ENCODE measurements at regions not wholly inside any gene's neighbourhood (a gene's known extent, or its start where the extent isn't known, plus 50 kb on each side); places are given as distances from the start of the nearest gene placed in this dataset.
"Not testable (repeated sequence)": the region's sequence is repeated elsewhere in the genome, so short reads cannot be mapped to it uniquely, and the experiment has no call there.

- no peak overlapping the region for H3K4me3 ChIP-seq (ENCODE audit: low read depth, low read length)
- DNase-seq (ENCODE audit: low read depth): no peak
- no peak for TF ChIP-seq CTCF (conservative IDR thresholded peaks at IDR 0.05; ENCODE audit: low read depth, low read length)
Observed at GRCh38 chr2:2779727-2780126, 448.7 kb upstream of the MYT1L start.

GRCh38 chr2:2777876-2778275 is 446.8 kb upstream of the MYT1L start:
- DNase-seq (ENCODE audit: low read depth): no peak
- H3K4me3 ChIP-seq (ENCODE audit: low read depth, low read length): no peak overlapping the region
- no peak for TF ChIP-seq CTCF (conservative IDR thresholded peaks at IDR 0.05; ENCODE audit: low read depth, low read length)

- no peak for TF ChIP-seq CTCF (conservative IDR thresholded peaks at IDR 0.05; ENCODE audit: low read depth, low read length)
- no peak for DNase-seq (ENCODE audit: low read depth)
- H3K4me3 ChIP-seq (ENCODE audit: low read depth, low read length): no peak overlapping the region
Observed at GRCh38 chr2:2777213-2777612, 446.1 kb upstream of the MYT1L start.

- no peak overlapping the region for H3K4me3 ChIP-seq (ENCODE audit: low read depth, low read length)
- DNase-seq (ENCODE audit: low read depth): no peak
- no peak for TF ChIP-seq CTCF (conservative IDR thresholded peaks at IDR 0.05; ENCODE audit: low read depth, low read length)
Observed at GRCh38 chr2:2775018-2775417, 443.9 kb upstream of the MYT1L start.

- no peak overlapping the region for H3K4me3 ChIP-seq (ENCODE audit: low read depth, low read length)
- no peak for DNase-seq (ENCODE audit: low read depth)
- TF ChIP-seq CTCF (conservative IDR thresholded peaks at IDR 0.05; ENCODE audit: low read depth, low read length): no peak
Observed at GRCh38 chr2:2773692-2774091, 442.6 kb upstream of the MYT1L start.

- not testable (repeated sequence) for H3K4me3 ChIP-seq (ENCODE audit: low read depth, low read length); DNase-seq (ENCODE audit: low read depth)
Observed at GRCh38 chr2:2773080-2773479, 442.0 kb upstream of the MYT1L start.

GRCh38 chr2:2771721-2772411 is 440.8 kb upstream of the MYT1L start:
- no peak overlapping the region for H3K4me3 ChIP-seq (ENCODE audit: low read depth, low read length)
- TF ChIP-seq CTCF (conservative IDR thresholded peaks at IDR 0.05; ENCODE audit: low read depth, low read length): no peak
- no peak for DNase-seq (ENCODE audit: low read depth)

All from choroid plexus epithelial cell (primary cell).